RWPE1 (cell line): ENCODE measurements at regions not wholly inside any gene's neighbourhood (a gene's known extent, or its start where the extent isn't known, plus 50 kb on each side); places are given as distances from the start of the nearest gene placed in this dataset.

Experiments used
- CTCF ChIA-PET: fragments of 350-600 bp; sonication (Branson Sonifier 250); formaldehyde crosslinking; extraction: SDS; loops from one replicate; lab custom pipeline; 2021; lab: Yijun Ruan, JAX
- POLR2A ChIA-PET: fragments of 400-600 bp; formaldehyde crosslinking; extraction: SDS; loops from one replicate; lab custom pipeline; 2020; ENCODE audit warnings: antibody characterized with exemption; ENCODE audit not compliant: low non-redundant PET; lab: Yijun Ruan, JAX
- DNase-seq: peaks from one replicate; pipeline ENCODE4 v3.0.0; 2012; ENCODE audit warnings: low spot score
- H3K27ac ChIP-seq: fragments of 450-650 bp; 2 replicates; pipeline ENCODE4 v1.5.1; 2017
- CTCF ChIP-seq: fragments of 450-650 bp; conservative IDR thresholded peaks from 2 replicates; pipeline ENCODE4 v1.5.1; 2017; ENCODE audit warnings: low read depth, mild to moderate bottlenecking

- no peak overlapping the region for H3K27ac ChIP-seq
- DNase-seq: no peak
- CTCF ChIA-PET: interaction anchor here (0.8 kb wide), 1 partner anchor 51 kb away, joined by 3 read pairs; no protein-coding TSS in a partner anchor
- TF ChIP-seq CTCF: no peak
- POLR2A ChIA-PET: no interaction called here
Observed at GRCh38 chr4:4762300-4762699, 97.2 kb upstream of the MSX1 start.

DNA sequence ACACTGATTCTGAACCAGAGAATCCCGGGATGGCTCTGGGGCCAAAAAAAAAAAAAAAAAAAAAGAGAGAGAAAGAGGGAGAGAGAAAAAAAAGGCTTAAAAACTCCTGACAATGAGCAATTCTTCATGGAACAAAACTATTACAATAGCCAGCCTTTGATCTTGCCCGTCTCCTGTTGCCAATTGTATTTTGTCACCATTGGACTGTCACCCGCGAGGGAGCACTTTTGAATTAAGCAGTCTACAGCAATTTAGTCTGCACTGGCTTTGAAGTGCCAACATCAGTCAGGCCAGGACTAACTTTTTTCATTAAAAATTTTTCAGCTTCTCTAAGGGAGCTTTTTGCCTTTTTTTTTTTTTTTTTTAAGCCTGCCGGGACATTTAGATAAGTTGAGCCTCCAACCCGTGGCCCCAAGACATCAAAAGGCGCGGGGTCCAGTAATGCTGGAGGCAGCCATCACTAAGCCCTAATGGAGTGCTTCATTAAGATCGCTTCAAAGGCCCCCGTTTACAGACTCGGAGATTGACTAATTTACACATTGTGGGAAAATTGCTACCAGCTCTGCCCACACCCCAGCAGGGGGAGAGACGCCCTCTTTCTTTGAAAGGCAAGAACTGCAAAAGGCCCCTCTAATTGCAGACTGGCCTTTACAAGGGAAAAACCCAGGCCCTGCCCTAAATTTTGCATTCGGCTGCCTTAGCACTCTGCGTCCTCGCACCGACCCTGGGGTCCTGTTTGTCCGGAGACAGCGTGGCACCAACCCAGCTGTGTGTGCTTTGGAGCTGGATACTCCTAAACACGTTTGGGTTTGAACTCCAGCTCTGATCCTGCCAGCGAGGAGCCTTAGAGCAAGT is 98.1 kb upstream of the MSX1 start:
- ChIA-PET POLR2A (no interaction called here), CTCF (interaction anchor here (0.6 to 0.8 kb wide), 2 partner anchors 50 to 1553 kb away, joined by 3 to 5 read pairs; no protein-coding TSS in a partner anchor)
- no peak for DNase-seq
- no peak overlapping the region for H3K27ac ChIP-seq
- no peak for TF ChIP-seq CTCF

GRCh38 chr4:4759883-4760282 is 99.6 kb upstream of the MSX1 start:
- no peak for TF ChIP-seq CTCF
- ChIA-PET POLR2A (no interaction called here), CTCF (no interaction called here)
- H3K27ac ChIP-seq: no peak overlapping the region
- DNase-seq: no peak

DNA sequence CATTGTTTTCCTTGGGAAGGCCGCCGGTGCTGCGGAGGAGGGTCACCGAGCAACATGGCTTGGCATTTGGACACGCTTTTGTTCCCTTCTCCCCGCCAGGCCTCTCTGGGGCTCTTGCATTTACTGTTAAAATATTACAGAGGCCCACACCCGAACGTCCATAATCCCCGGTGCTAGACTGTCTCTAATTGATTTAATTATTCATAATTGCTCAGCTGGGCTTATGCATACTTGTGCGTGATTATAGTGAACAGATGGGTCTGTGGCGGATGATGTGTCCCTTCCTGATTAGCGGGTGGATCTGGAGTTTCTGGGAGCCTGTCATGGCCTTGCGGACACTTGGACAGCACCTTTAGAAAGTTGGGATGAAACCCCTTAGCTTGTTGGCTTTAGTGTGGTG is 100.2 kb upstream of the MSX1 start:
- ChIA-PET CTCF (no interaction called here), POLR2A (no interaction called here)
- H3K27ac ChIP-seq: no peak overlapping the region
- DNase-seq: no peak
- no peak for TF ChIP-seq CTCF

DNA sequence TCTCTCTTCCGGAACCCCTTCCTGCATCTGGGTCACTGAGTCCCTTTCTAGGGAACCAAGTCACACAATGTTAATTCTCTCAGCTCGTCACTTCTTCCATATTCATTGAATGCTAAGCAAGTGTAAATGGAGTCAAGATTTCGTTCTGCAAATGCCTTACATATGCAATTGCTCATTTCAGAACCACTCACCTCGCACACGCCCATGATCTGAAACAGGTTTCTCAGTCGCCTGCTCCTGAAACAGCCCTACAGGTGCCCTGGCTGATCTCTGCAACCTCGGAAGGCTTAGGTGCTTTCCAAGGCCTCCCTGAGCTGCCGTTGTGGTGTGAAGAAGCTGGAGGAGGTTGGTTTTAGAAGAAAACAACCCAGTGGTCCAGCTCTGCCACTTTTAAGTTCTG is 100.8 kb upstream of the MSX1 start:
- CTCF ChIA-PET: no interaction called here
- DNase-seq: no peak
- no peak for TF ChIP-seq CTCF
- H3K27ac ChIP-seq: no peak overlapping the region
- POLR2A ChIA-PET: no interaction called here

DNA sequence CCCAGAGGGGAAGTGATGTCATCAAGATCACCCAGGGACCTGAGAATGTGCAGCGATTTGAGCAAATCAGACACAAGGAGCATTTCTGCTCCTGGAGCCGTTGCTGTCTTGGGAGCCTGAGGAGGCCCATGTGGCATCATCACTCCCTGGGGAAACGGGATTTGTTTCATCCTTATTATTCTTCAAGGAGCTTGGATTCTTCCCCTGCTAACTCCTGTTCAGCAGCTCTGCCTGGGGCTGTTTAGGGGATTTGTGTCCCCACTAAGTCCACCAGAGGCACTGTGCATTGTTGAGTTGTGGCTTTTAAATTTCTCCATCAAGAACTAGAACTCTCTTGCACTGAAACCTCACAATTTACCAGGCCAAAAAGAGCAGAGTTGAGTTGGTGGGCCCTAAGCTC is 104.2 kb upstream of the MSX1 start:
- TF ChIP-seq CTCF: no peak
- ChIA-PET POLR2A (no interaction called here), CTCF (no interaction called here)
- H3K27ac ChIP-seq: no peak overlapping the region
- no peak for DNase-seq
